Muscle of arm (tissue), 1 donor: ENCODE measurements at regions not wholly inside any gene's neighbourhood (a gene's known extent, or its start where the extent isn't known, plus 50 kb on each side); places are given as distances from the start of the nearest gene placed in this dataset.
"Not testable (repeated sequence)": the region's sequence is repeated elsewhere in the genome, so short reads cannot be mapped to it uniquely, and the experiment has no call there.

Experiments used
- DNase-seq: peaks from one replicate; pipeline ENCODE4 v3.0.0-alpha.2; 2013

DNA sequence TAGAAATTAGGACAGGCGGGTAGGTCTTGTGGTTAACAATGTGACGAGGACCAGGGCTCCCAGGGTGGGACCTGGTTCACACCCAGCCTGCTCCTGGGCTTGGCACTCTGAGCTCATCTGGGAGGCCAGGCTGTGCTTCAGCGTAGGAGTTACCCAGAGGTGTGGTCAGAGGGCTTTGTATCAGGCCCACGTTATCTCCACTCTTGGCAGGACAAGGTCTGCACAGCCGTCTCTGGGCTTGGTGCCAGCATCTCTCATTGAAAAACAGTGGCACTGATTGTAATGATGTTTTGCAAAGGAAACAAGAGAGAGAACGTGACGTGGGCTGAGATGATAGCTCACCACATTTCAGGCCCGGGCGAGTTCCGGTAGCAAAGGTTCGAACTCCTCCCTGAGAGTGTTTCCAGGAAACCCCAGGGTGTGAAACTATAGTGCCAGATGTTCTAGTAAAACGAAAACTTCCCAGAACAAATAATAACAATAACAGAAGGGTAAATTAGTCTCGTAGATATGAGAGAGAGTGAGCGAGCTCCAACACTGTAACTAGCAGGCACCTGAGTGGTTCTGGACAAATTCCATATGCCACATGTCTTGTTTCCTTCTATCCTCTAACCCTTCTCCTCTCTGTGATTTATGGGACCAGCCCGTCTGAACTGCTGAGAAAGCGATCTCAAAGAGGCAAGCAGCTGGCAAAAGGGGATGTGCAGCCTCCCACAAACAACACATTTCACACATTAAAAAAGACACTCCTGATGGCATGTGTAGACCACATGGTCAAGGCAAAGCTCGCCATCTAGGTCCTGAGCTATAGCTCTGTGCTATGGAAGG is 227.3 kb downstream of the KTN1 start:
- peak; percentile 35 for DNase-seq

GRCh38 chr14:55807881-55808379 is 227.9 kb downstream of the KTN1 start:
- no peak for DNase-seq

DNA sequence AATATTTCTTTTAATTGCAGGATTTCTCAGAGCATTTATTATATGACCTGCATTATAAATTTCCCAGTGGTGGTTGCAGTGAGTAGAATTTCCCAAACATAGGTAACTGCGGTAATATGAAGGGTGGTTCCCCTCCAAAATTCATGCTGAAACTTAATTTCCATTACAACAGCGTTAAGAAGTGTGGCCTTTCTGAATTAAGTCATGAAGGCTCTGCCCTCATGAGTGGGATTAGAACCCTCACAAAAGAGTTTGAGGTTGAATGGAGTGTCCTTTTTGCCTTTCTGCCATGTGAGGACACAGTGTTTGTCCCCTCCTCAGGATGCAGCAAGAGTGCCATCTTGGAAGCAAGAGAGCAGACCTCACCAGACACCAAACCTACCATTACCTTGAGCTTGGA is 233.6 kb downstream of the KTN1 start:
- DNase-seq, result no peak

DNA sequence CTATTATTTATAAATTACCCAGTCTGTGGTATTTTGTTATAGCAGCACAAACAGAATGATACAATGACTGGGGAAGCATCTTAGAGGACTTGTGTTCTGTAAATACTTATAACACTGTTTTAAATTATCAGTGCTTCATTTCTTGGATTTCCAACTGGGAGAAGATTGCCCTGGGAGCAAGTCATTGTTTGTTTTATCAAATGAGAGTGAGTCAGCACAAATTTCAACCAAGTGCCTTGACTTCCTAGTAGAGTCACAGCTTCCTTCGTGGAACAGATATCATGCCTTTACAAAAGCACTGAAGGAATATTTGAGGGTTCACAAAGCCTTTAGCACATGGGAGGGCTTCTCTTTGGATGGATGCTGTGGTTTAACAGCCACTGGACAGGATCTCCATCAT is 234.1 kb downstream of the KTN1 start:
- DNase-seq, result no peak

DNA sequence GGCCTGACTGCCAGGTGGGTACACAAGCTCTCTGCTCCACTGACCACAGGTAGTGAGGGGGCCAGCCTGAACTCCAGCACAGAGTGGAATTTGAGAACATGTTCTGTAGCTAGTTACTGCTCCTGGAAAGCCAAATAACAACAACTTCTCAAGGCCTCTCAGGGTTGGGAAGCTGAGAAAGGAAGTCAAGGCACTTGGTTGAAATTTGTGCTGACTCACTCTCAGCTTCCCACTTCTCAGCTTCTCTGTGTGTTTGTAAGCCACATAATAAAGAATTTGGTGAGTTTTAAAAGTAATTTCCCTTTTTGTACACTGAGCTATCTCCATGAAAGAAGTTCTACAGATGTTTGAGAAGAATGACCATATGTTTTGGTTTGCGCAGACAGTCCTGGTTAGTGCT is 234.9 kb downstream of the KTN1 start:
- DNase-seq, result no peak

DNA sequence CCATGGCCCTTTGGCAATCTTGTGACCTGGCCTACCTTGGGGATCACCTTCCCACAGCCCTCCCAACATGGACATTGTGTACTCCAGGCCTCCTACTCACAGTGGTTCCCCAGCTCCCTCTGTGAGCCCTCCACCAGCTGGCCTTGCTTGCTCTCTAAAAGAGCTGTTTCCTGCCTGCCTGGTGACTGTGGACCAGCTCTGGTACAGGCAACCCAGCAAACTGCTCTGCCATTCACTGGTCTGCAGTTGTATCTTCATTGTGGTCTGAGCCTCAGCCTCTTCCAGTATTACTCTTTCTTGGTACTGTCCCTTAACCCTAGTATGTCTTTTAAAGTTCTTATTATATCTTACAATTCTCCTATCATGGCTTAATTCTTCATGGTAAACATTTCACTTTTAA is 236.2 kb downstream of the KTN1 start:
- no peak for DNase-seq

- DNase-seq, result no peak
Measured at GRCh38 chr14:55819610-55820304, 239.8 kb downstream of the KTN1 start.

GRCh38 chr14:55822906-55823305 is 242.9 kb downstream of the KTN1 start:
- no peak for DNase-seq

DNA sequence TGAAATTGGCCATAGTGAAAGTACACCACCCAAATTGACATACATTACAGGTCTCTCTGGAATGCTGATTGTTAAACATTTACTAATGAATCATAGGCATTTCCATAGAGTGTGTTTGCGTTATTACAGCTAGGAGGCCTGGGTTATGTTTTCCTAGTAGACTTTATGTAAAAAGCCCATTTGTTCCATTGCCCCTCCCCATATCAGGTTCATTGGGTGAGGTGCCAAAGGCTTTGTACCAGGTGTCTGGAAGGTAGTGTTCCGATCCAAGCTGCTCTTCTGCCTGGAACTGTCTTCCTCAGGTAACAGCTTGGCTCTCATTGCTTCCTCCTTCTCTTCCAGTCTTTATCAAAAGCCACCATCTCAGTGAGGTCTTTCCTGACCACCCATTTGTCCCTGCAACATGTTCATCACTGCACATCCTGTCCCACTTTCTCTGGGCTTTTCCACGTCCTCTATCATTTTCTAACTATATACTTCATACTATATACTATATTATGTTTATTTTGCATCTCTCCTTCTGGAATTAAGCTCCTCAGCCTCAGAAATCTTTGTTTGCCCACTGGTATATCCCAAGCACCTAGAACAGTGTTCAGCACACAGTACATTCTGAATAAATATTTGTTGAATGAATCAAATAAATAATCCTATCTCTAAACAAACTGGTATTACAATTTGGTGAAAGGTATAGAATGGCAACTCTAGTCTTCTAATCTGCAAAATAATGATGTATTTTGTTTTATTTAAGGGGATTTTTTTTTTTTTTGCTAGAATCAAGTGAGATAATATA is 252.3 kb downstream of the KTN1 start:
- no peak for DNase-seq

GRCh38 chr14:55832974-55833373 is 253.0 kb downstream of the KTN1 start:
- DNase-seq, result no peak

DNA sequence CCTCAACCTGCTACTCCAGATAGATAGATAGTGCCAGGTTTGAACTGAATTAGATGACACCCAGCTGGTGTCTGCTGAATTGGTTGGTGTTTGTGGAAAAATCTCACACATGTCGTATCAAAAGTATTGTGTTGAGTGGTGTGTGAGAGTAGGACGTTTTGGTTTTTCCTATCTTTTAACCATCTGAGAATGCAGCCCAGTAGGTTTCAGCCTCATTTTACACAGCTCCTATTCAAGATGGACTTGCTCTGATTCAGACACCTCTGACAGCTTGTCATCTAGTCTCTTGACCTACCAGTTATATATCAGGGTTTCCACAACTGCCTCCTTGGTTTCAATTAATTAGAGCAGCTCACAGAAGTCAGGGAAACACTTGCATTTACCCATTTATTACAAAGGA is 254.4 kb downstream of the KTN1 start:
- no peak for DNase-seq

DNA sequence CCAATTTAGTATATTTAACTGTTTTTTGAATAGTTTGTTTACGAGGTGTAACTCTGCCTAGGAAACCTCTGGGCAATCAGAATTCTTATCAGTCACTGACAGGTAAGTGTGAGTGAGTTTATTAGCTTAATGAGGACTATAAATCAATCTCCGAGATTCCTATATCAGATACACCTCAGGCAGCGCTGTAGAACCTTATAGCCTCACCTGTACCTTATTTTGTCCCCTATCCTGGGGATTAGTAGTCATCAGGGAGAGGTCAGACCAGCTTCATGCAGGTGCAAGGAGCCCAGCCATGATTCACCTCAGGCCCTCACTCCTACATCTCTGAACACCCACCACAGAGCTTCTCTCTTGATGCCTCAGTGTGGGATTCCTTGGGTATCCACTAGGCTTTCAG is 256.0 kb downstream of the KTN1 start:
- DNase-seq, result no peak

DNA sequence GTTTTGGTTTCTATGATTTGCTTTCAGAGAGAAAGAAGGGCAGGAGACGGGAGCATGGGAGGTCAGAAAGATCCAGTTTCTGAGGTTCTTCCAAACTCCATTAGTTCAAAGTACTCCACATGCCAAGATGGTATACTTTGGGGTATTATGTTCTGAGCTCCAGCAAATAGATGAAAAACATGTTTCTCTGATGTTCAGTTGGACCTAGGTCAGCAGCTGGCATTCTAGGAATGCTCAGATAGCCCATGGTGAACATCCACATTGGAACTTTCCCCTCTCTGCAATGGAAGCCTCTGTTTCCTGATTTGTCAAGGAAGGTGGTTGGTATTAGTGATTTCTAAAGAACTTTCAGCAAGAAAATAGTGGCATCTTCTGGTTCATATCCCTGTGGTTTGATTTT is 257.5 kb downstream of the KTN1 start:
- DNase-seq, result no peak

GRCh38 chr14:55838529-55839052 is 258.6 kb downstream of the KTN1 start:
- no peak for DNase-seq

- not testable (repeated sequence) for DNase-seq
Measured at GRCh38 chr14:55839301-55839947, 259.4 kb downstream of the KTN1 start.

GRCh38 chr14:55840821-55841220 is 260.8 kb downstream of the KTN1 start:
- no peak for DNase-seq

DNA sequence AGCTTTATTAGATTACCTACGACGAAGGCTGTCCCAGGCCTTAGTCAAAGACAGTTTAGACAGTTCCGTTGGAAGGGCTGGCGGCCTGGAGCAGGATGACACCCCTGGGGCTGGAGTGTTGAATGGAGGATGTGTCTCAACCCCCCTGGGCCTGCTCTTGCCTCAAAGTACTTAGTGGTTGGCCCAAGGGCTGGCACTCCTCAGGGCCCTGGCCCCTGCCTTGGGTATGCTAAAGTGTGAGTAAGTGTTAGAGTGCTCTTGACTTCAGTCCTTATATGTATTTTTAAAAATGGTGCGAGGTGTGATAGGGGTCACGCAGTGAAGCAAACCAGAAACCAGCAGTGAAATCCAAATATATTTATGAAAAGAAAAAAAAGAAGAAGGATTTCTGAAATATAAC is 261.6 kb downstream of the KTN1 start:
- no peak for DNase-seq

GRCh38 chr14:55843718-55844403 is 263.9 kb downstream of the KTN1 start:
- no peak for DNase-seq

GRCh38 chr14:55845963-55846825 is 266.2 kb downstream of the KTN1 start:
- DNase-seq, result no peak

- no peak for DNase-seq
Measured at GRCh38 chr14:55846826-55847446, 266.9 kb downstream of the KTN1 start.
